Lower lobe of right lung (tissue), 2 donors: ENCODE measurements at regions not wholly inside any gene's neighbourhood (a gene's known extent, or its start where the extent isn't known, plus 50 kb on each side); places are given as distances from the start of the nearest gene placed in this dataset.

Experiments
- ATAC-seq, 2 donors: fragments of 200-7000 bp; cut with Tn5 transposase; one replicate each; pipeline ENCODE4 v1.9.1; 2020 to 2022; ENCODE audit warnings: mild to moderate bottlenecking in 2 of 2, moderate library complexity in 2 of 2
- DNase-seq: peaks from one replicate; pipeline ENCODE4 v3.0.0-alpha.2; 2020
- H3K27ac ChIP-seq: fragments of 200-600 bp; one replicate; pipeline ENCODE4 v1.8.0; 2022
- H3K27me3 ChIP-seq: fragments of 200-600 bp; one replicate; pipeline ENCODE4 v1.8.0; 2022; ENCODE audit warnings: low read depth
- H3K36me3 ChIP-seq: fragments of 200-600 bp; one replicate; pipeline ENCODE4 v1.8.0; 2022; ENCODE audit warnings: mild to moderate bottlenecking
- H3K4me1 ChIP-seq: fragments of 200-600 bp; one replicate; pipeline ENCODE4 v1.8.0; 2022
- H3K4me3 ChIP-seq: fragments of 200-600 bp; one replicate; pipeline ENCODE4 v1.8.0; 2022; ENCODE audit warnings: mild to moderate bottlenecking
- H3K9me3 ChIP-seq: fragments of 200-600 bp; one replicate; pipeline ENCODE4 v1.8.0; 2022
- intact Hi-C: fragments of 100-400 bp; cut with DNase I; formaldehyde crosslinking; loops from one replicate; pipeline ENCODE4 v1.11.0; 2022
- TF ChIP-seq, protein P1 (sequence below): fragments of 200-600 bp; IDR thresholded peaks from one replicate; pipeline ENCODE4 v1.8.0; 2022; ENCODE audit warnings: antibody characterized with exemption, mild to moderate bottlenecking
- donor health status: DM: no; HTN: yes; CAD: no; lungs with severe emphysema.

DNA sequence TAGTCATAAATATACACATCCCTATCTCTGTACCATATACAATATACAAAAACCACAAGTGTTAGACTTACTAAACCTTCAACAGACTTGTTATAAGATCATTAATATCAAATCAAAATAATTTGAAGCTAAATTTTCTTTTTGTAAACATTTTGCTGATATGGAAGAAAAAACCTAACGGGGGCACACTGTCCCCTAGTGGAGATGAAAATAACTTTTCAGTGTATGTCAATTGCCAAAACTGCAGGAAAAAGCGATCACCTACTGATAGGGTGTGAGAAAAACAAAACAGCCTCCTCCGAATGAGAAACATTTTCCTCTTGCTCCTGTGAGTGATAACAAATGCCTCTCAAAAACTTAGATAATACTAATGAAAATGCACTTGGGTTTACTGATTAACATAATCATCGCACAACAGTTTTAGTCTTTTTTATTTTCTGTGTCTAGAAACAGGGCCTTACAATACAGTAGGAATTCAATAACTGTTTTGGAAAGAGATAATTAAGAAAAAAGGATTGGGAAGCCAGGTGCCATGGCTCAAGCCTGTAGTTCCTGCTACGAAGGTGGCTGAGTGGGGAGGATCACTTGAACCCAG is 322.7 kb downstream of the CRPPA start:
- H3K9me3 ChIP-seq = no peaks in the 10 kb centered on the region
- intact Hi-C loops = no loop called here
- no peaks in the 10 kb centered on the region for H3K36me3 ChIP-seq
- no peak overlapping the region for H3K27ac ChIP-seq
- H3K27me3 ChIP-seq = no peaks in the 10 kb centered on the region
- ATAC-seq (no peak), DNase-seq (no peak)
- TF ChIP-seq, protein P1, sequence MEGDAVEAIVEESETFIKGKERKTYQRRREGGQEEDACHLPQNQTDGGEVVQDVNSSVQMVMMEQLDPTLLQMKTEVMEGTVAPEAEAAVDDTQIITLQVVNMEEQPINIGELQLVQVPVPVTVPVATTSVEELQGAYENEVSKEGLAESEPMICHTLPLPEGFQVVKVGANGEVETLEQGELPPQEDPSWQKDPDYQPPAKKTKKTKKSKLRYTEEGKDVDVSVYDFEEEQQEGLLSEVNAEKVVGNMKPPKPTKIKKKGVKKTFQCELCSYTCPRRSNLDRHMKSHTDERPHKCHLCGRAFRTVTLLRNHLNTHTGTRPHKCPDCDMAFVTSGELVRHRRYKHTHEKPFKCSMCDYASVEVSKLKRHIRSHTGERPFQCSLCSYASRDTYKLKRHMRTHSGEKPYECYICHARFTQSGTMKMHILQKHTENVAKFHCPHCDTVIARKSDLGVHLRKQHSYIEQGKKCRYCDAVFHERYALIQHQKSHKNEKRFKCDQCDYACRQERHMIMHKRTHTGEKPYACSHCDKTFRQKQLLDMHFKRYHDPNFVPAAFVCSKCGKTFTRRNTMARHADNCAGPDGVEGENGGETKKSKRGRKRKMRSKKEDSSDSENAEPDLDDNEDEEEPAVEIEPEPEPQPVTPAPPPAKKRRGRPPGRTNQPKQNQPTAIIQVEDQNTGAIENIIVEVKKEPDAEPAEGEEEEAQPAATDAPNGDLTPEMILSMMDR = peak; percentile 64
- peaks cover 5% of the 10 kb centered on the region for H3K4me1 ChIP-seq
- H3K4me3 ChIP-seq = no peak overlapping the region

GRCh38 chr7:16098058-16098457 is 323.3 kb downstream of the CRPPA start:
- intact Hi-C loops = no loop called here
- Histone ChIP-seq H3K27me3 (no peaks in the 10 kb centered on the region), H3K36me3 (no peaks in the 10 kb centered on the region), H3K27ac (no peak overlapping the region), H3K4me3 (no peak overlapping the region), H3K4me1 (peaks cover 5% of the 10 kb centered on the region), H3K9me3 (no peaks in the 10 kb centered on the region)
- no peak for ATAC-seq
- no peak for DNase-seq
- TF ChIP-seq, protein P1 = no peak

DNA sequence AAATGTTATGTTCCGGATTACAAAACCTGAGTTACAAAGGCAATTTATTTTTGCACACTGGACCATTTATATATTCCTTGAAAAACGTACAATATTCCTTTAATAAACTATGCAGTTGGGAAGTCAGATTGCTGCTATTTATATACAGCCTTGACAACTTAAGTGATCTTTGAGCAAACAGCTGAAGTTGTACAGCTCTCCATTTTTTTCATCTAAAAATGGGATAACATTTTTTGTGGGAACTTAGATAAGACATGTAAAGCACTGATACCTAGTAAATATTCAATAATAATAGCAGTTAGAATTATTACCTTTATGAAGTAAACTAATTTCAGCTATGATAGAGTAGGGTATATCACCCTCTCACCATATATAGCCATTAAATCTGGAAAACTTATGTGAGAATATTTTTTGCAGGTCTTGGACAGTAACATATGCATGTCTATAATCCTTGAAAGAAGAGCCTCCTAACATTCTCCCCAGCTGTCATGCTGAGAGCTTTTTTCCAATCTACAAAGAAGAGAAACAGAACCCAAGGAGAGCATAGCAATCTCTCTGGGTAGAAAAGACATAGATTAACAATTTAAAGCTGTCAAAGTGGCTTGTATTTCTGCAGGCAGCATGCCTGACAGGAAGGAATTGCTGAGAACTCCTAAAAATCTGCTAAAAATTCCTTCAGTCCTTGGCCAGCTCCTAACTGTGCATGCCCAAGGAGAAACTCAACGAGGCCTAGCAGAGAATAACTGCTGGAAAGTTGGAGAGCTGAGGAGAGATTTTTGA is 326.0 kb downstream of the CRPPA start:
- TF ChIP-seq, protein P1 = no peak
- Histone ChIP-seq H3K27ac (no peak overlapping the region), H3K9me3 (no peaks in the 10 kb centered on the region), H3K4me3 (no peak overlapping the region), H3K36me3 (no peaks in the 10 kb centered on the region), H3K27me3 (no peaks in the 10 kb centered on the region), H3K4me1 (peaks cover 5% of the 10 kb centered on the region)
- DNase-seq (no peak), ATAC-seq (no peak)
- intact Hi-C loops = no loop called here

DNA sequence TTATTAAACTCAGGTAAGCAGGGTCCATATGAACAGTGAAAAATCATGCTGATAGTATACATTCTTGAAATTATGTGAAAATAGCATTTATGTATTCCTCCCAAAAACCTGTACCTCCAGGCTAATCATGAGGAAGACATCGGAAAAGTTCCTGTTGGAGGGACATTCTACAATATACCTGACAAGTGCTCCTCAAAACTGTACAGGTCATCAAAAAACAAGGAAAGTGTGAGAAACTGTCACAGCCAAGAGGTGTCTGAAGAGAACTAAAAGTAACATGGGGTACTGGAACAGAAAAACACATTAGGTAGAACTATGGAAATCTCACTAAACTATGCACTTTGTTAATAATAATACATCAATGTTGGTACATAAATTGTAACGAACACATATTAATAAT is 326.7 kb downstream of the CRPPA start:
- Histone ChIP-seq H3K27me3 (no peaks in the 10 kb centered on the region), H3K9me3 (no peaks in the 10 kb centered on the region), H3K4me3 (no peak overlapping the region), H3K27ac (no peak overlapping the region), H3K4me1 (peaks cover 5% of the 10 kb centered on the region), H3K36me3 (no peaks in the 10 kb centered on the region)
- DNase-seq = no peak
- no peak for ATAC-seq
- intact Hi-C loops = no loop called here
- TF ChIP-seq, protein P1 = no peak

DNA sequence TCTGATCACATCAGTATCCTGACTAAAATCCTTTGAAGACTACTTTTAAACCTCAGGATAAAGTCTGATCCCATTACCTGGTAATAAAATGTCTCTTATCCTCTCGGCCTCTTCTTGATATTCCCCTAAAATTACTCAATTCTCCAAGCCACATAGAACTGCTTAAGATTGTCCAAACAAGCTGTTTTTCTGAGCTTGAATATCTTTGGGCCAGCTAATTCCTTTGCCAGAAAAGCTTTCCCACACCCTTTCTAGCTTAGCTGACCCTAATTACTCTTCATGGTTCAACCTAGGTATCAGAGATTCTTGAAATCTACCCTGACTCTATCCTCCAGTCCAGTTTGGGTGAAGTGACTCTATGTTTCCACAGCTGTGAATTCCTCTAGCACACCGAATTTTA is 328.6 kb downstream of the CRPPA start:
- ATAC-seq = no peak
- Histone ChIP-seq H3K27ac (no peak overlapping the region), H3K4me1 (peaks cover 5% of the 10 kb centered on the region), H3K9me3 (no peaks in the 10 kb centered on the region), H3K4me3 (no peak overlapping the region), H3K36me3 (no peaks in the 10 kb centered on the region), H3K27me3 (no peaks in the 10 kb centered on the region)
- intact Hi-C loops = no loop called here
- no peak for DNase-seq
- TF ChIP-seq, protein P1 = no peak
